HG02623 (cell line): ENCODE measurements at regions not wholly inside any gene's neighbourhood (a gene's known extent, or its start where the extent isn't known, plus 50 kb on each side); places are given as distances from the start of the nearest gene placed in this dataset.

Source experiments
- ATAC-seq: cut with Tn5 transposase; IDR thresholded peaks from one replicate; pipeline ENCODE4 v1.9.1; 2021; ENCODE audit warnings: moderate library complexity; ENCODE audit not compliant: unreplicated experiment

- ATAC-seq, result no peak
Measured at GRCh38 chr11:128269466-128269865, 317.9 kb downstream of the ETS1 start.

DNA sequence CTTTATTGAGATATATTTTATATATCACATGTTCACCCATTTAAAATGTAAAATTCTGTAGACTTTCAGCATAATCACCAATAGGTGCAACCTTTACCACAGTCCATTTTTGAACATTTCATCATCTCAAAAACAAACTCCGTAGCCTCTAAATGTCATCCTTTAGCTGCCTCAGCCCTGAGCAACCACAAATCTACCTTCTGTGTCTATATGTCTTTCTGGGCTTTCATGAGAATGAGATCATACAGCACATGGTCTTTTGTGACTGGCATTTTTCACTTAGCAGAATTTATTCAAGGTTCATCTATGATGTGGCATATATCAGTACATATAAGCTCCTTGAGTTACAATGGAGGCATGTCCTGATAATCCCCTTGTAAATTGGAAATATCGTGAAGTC, 320.5 kb downstream of the ETS1 start:
- no peak for ATAC-seq

- ATAC-seq, result no peak
Measured at GRCh38 chr11:128262463-128263345, 324.7 kb downstream of the ETS1 start.

- ATAC-seq, result no peak
Measured at GRCh38 chr11:128261011-128261421, 326.3 kb downstream of the ETS1 start.

GRCh38 chr11:128260398-128260797, 327.0 kb downstream of the ETS1 start:
- ATAC-seq, result no peak

DNA sequence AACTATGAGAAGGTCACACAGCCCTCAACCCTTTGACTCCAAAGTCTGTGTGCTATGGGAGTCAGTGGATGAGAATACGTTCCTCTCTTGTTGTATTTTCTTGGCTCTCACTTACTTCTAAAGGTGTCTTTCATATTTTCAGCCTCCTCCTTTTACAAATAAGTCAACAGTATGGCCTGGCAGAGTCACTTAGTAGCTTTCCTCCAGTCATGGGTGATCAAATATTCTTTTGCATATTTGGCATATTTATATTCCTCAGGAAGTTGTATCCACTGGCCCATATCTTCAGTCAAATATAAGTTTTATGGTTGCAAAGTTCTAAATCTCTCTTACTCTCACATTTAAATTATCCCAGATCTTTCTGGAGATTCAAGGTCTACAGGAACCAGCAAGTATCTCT, 327.5 kb downstream of the ETS1 start:
- ATAC-seq, result no peak

DNA sequence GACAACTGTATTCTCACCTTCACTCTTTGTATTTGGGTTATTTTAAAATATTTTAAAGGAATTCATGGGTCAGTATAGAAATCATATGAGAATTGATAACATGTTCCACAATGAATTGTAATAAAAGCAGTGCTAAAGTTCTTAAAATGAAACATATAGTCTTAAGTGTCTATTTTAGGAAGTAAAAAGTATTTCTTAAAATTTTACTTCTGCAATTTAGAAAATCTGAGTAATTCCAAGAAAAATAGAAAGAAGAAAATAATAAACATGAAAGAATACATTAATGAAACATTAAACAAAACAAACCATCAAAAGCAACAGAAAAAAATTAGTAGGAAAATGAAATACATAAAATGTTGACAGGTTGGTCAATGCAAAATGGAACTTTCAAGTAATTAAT, 332.4 kb downstream of the ETS1 start:
- no peak for ATAC-seq

GRCh38 chr11:128251140-128251539, 336.2 kb downstream of the ETS1 start:
- no peak for ATAC-seq

DNA sequence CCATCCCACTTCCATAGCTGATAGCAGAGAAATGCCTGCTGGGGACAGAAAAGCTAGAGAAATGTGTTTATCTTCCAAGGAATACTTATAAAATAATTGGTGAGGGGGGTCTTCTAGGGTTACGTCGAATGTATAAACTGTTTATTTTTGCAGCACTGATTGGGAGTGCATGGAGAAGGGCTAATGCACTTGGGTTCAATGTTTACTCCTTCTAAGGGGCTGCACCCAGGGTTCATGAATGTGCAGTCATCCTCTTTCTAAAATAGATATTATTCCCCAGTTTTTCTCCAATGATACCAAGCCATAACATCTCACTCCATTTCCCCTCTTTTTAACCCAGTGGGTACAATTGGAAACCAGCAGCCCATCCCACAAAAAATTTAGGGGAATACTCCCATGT, 336.9 kb downstream of the ETS1 start:
- no peak for ATAC-seq

DNA sequence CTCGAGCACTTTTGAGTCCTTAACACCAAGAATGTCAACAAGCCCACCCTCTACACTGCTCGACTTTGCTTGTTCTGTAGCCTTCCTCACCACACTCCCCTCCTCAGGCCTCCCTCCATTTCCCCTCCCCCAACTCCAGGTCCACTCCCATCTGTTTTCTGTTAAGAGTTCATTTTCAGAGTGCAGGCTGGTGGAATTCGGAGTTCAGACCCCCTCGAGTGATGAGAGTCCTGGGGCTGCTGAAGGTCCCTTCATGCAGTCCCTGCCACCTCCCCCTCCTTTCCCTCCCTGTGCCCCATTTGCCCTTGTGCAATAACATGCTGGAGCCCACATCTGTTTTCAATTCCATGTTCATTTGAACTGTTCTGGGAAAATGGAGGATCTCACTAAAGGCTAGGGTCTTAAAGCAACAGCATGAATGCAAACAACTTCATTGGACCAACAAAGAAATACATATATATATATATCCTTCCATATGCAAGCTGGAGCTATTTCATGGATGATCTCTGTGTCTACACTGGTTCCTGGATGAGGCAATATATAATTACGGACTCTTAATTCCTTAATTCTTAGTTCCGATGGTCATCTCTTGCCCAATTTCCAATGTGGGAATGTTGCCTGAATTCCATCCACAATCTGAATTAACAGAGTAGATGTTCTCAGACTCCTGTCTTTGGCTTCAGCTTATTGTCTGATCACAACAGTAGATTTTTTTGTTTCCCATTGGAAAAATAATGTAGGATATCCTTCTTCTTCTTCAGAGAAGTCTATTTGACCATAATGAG, 340.4 kb downstream of the ETS1 start:
- no peak for ATAC-seq

GRCh38 chr11:128246364-128246801, 341.0 kb downstream of the ETS1 start:
- no peak for ATAC-seq

DNA sequence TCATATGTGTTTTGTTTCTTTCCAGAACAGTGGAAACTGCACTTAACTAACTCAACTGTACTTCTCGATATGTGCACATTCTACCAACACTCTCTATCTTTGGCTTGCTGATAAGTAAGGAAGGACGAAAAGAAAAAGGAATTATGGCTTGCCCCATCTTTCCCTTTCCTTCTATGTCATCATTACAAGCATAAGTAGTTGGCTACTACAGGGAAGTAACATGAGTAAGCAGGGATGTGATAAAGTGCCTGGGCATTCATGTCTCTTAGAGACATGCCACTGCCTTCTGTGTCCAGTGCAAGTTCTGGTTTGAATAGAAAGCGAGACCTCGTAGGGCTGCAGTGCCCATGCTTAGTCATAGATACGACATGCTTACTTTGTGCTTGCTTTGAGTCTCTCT, 342.5 kb downstream of the ETS1 start:
- ATAC-seq, result no peak

GRCh38 chr11:128242451-128242850, 344.9 kb downstream of the ETS1 start:
- ATAC-seq, result no peak

- ATAC-seq, result no peak
Measured at GRCh38 chr11:128240546-128240945, 346.8 kb downstream of the ETS1 start.

GRCh38 chr11:128239306-128239705, 348.1 kb downstream of the ETS1 start:
- no peak for ATAC-seq

GRCh38 chr11:128238521-128239265, 348.7 kb downstream of the ETS1 start:
- ATAC-seq, result no peak

GRCh38 chr11:128236506-128237498, 350.6 kb downstream of the ETS1 start:
- ATAC-seq, result no peak

DNA sequence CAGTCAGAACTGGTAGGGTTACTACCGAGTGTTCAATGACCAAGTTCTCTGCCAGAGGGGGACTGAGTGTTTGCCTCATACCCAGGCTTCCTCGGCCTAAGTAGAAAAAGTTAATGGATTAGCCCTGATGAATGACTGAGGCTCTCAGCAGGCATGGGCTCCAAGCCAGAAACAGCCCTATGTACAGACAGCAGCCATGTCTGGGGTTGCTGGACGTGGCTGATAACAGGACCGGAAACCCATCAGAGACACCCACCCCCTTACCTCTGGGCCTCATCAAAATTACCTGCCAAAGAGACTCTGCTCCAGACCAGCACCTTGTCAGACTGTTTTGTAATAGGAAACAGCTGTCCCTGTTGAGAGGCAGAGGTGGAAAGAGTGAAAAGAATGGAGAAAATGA, 351.4 kb downstream of the ETS1 start:
- no peak for ATAC-seq

DNA sequence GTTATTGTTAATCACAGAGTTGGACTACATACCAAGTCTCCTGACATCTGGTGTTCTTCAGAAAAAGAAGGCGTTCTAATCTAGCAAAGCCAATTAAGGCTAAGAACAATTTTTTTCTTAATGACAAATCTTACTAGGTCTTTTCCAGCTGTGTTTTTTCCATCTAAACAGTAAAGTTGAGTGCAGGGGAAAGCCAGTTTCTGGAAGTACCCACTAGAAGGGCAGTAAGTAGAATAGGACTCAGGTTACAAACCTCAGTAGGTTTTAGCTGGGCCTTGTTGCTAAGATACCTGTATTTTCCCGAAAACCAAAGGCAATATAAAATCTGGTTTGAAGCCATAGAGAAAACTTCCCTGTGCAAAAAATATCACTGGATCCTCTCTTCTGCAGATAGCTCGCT, 351.9 kb downstream of the ETS1 start:
- no peak for ATAC-seq

- no peak for ATAC-seq
Measured at GRCh38 chr11:128234143-128234542, 353.2 kb downstream of the ETS1 start.
